CD4-positive, alpha-beta T cell (primary cell): ENCODE measurements at regions not wholly inside any gene's neighbourhood (a gene's known extent, or its start where the extent isn't known, plus 50 kb on each side); places are given as distances from the start of the nearest gene placed in this dataset.

Experiments
- ATAC-seq: fragments of 200-7000 bp; cut with Tn5 transposase; one replicate; pipeline ENCODE4 v1.10.0; 2022; ENCODE audit warnings: mild to moderate bottlenecking; ENCODE audit not compliant: poor library complexity
- CTCF ChIA-PET: fragments of 350-600 bp; sonication (Branson Sonifier 250); formaldehyde crosslinking; loops from one replicate; lab custom pipeline; 2021; ENCODE audit warnings: antibody characterized with exemption, inconsistent platforms; lab: Charles Lee
- POLR2A ChIA-PET: fragments of 350-600 bp; sonication (Branson Sonifier 250); formaldehyde crosslinking; loops from one replicate; lab custom pipeline; 2021; ENCODE audit warnings: antibody characterized with exemption, inconsistent platforms; lab: Charles Lee
- DNase-seq, 14 experiments: peaks; one replicate each; pipeline ENCODE4 v3.0.0-alpha.2; 2013 to 2020; ENCODE audit warnings: mixed read lengths in 2 of 14
- H3K27ac ChIP-seq, 2 donors: one replicate each; pipeline versions ENCODE4 v1.5.1 to v1.7.0; 2013; ENCODE audit warnings: low read length in 2 of 2, low read depth in 1 of 2, mild to moderate bottlenecking in 1 of 2
- H3K27me3 ChIP-seq, 2 experiments: 1 replicate in 1 of 2; 2 replicates in 1 of 2; pipeline versions ENCODE4 v1.6.1 to v1.7.0; 2013; ENCODE audit warnings: low read length in 2 of 2, control low read depth in 1 of 2, mild to moderate bottlenecking in 1 of 2, moderate library complexity in 1 of 2; ENCODE audit not compliant: insufficient read depth in 2 of 2, control insufficient read depth in 1 of 2
- H3K36me3 ChIP-seq: one replicate; pipeline ENCODE4 v1.6.1; 2013; ENCODE audit warnings: low read length, control low read depth; ENCODE audit not compliant: insufficient read depth
- H3K4me1 ChIP-seq: one replicate; pipeline ENCODE4 v1.6.1; 2013; ENCODE audit warnings: low read length, control low read depth; ENCODE audit not compliant: insufficient read depth
- H3K4me3 ChIP-seq: one replicate; pipeline ENCODE4 v1.5.1; 2013; ENCODE audit warnings: mild to moderate bottlenecking, low read length, moderate library complexity
- H3K9me3 ChIP-seq, 2 experiments: 1 replicate in 1 of 2; 2 replicates in 1 of 2; pipeline versions ENCODE4 v1.6.1 to v1.7.0; 2013; ENCODE audit warnings: low read length in 2 of 2, mild to moderate bottlenecking in 2 of 2, control low read depth in 1 of 2, moderate library complexity in 1 of 2; ENCODE audit not compliant: control insufficient read depth in 1 of 2, insufficient read depth in 1 of 2
- H3K27ac Mint-ChIP-seq: one replicate; pipeline ENCODE4 v1.8.0; 2020; ENCODE audit warnings: mixed read lengths
- H3K27me3 Mint-ChIP-seq: one replicate; pipeline ENCODE4 v1.8.0; 2021; ENCODE audit warnings: mixed read lengths
- H3K36me3 Mint-ChIP-seq: one replicate; pipeline ENCODE4 v1.8.0; 2021; ENCODE audit warnings: low read depth, mixed read lengths
- H3K4me1 Mint-ChIP-seq: one replicate; pipeline ENCODE4 v1.8.0; 2021; ENCODE audit warnings: low read depth, mixed read lengths
- H3K4me3 Mint-ChIP-seq: one replicate; pipeline ENCODE4 v1.8.0; 2020; ENCODE audit warnings: mild to moderate bottlenecking, mixed read lengths
- H3K9me3 Mint-ChIP-seq: one replicate; pipeline ENCODE4 v1.8.0; 2020; ENCODE audit warnings: mixed read lengths
- CTCF ChIP-seq: fragments of 200-600 bp; IDR thresholded peaks from one replicate; pipeline ENCODE4 v1.8.0; 2022; ENCODE audit warnings: antibody characterized with exemption, mild to moderate bottlenecking
- intact Hi-C, 2 experiments: fragments of 100-400 bp; cut with DNase I in 1 of 2; cut with micrococcal nuclease in 1 of 2; formaldehyde crosslinking; loops; one replicate each; pipeline versions ENCODE4 v1.15.1 to v1.9.0; 2023 to 2025; cut with DNase I, micrococcal nuclease

- Histone ChIP-seq H3K9me3 (no peaks in the 10 kb centered on the region), H3K4me1 (no peaks in the 10 kb centered on the region), H3K27ac (no peak overlapping the region), H3K4me3 (no peak overlapping the region), H3K27me3 (no peaks in the 10 kb centered on the region), H3K36me3 (no peaks in the 10 kb centered on the region)
- Mint-ChIP-seq H3K36me3 (no peaks in the 10 kb centered on the region), H3K4me3 (no peak overlapping the region), H3K27me3 (peaks cover 4% of the 10 kb centered on the region), H3K4me1 (no peaks in the 10 kb centered on the region), H3K9me3 (peaks cover 7% of the 10 kb centered on the region), H3K27ac (no peak overlapping the region)
- intact Hi-C loops, result no loop called here
- ChIA-PET POLR2A (no interaction called here), CTCF (no interaction called here)
- ATAC-seq (no peak), DNase-seq (no peak)
- TF ChIP-seq CTCF, result no peak
These were observed 156.2 kb upstream of the MGMT start for GRCh38 chr10:129310881-129311280.

- H3K27ac ChIP-seq, result no peak overlapping the region
- ChIA-PET CTCF (no interaction called here), POLR2A (no interaction called here)
- no peaks in the 10 kb centered on the region for H3K36me3 ChIP-seq
- H3K27me3 ChIP-seq, result no peaks in the 10 kb centered on the region
- H3K9me3 ChIP-seq, result peaks cover 3 to 7% of the 10 kb centered on the region in 2 experiments
- no peaks in the 10 kb centered on the region for H3K4me1 ChIP-seq
- Mint-ChIP-seq H3K36me3 (no peaks in the 10 kb centered on the region), H3K9me3 (peaks cover 12% of the 10 kb centered on the region), H3K4me3 (no peak overlapping the region), H3K27ac (no peak overlapping the region), H3K4me1 (no peaks in the 10 kb centered on the region), H3K27me3 (peaks cover 5% of the 10 kb centered on the region)
- no peak overlapping the region for H3K4me3 ChIP-seq
- ATAC-seq (no peak), DNase-seq (no peak)
- intact Hi-C loops, result no loop called here
- TF ChIP-seq CTCF, result no peak
These were observed 147.1 kb upstream of the MGMT start for GRCh38 chr10:129319934-129320333.

- ChIA-PET POLR2A (no interaction called here), CTCF (no interaction called here)
- no peaks in the 10 kb centered on the region for H3K4me1 Mint-ChIP-seq
- ATAC-seq, result no peak
- Histone ChIP-seq H3K4me3 (no peak overlapping the region), H3K4me1 (no peaks in the 10 kb centered on the region), H3K27ac (no peak overlapping the region), H3K36me3 (no peaks in the 10 kb centered on the region), H3K27me3 (no peaks in the 10 kb centered on the region), H3K9me3 (peaks cover 3 to 7% of the 10 kb centered on the region in 2 experiments)
- no peak for DNase-seq
- H3K9me3 Mint-ChIP-seq, result peaks cover 10% of the 10 kb centered on the region
- intact Hi-C loops, result no loop called here
- TF ChIP-seq CTCF, result no peak
- no peaks in the 10 kb centered on the region for H3K36me3 Mint-ChIP-seq
- H3K27me3 Mint-ChIP-seq, result peaks cover 5% of the 10 kb centered on the region
- H3K27ac Mint-ChIP-seq, result no peak overlapping the region
- no peak overlapping the region for H3K4me3 Mint-ChIP-seq
These were observed 146.7 kb upstream of the MGMT start for GRCh38 chr10:129320340-129320739.
